C4-2B (cell line): ENCODE measurements at regions not wholly inside any gene's neighbourhood (a gene's known extent, or its start where the extent isn't known, plus 50 kb on each side); places are given as distances from the start of the nearest gene placed in this dataset.

ENCODE experiments used
- CTCF ChIP-seq: fragments of 450-650 bp; conservative IDR thresholded peaks from 2 replicates; pipeline ENCODE4 v1.5.1; 2017; ENCODE audit warnings: mild to moderate bottlenecking
- ZFX ChIP-seq: fragments of 450-650 bp; IDR thresholded peaks from 2 replicates; pipeline ENCODE4 v1.6.1; 2017

- TF ChIP-seq CTCF, result no peak
- no peak for TF ChIP-seq ZFX
Observed at GRCh38 chr3:23655749-23656148, 150.0 kb upstream of the UBE2E1 start.
